22Rv1 (cell line): ENCODE measurements at regions not wholly inside any gene's neighbourhood (a gene's known extent, or its start where the extent isn't known, plus 50 kb on each side); places are given as distances from the start of the nearest gene placed in this dataset.
"Not testable (repeated sequence)": the region's sequence is repeated elsewhere in the genome, so short reads cannot be mapped to it uniquely, and the experiment has no call there.

ENCODE experiments used
- CTCF ChIP-seq: fragments of 450-650 bp; IDR thresholded peaks from 2 replicates; pipeline ENCODE4 v1.5.1; 2017; ENCODE audit warnings: mild to moderate bottlenecking
- ZFX ChIP-seq: fragments of 450-650 bp; IDR thresholded peaks from 2 replicates; pipeline ENCODE4 v1.6.1; 2017; ENCODE audit warnings: antibody characterized with exemption, borderline replicate concordance

- TF ChIP-seq CTCF, ZFX: not testable (repeated sequence)
Measured at GRCh38 chr6:96694429-96694828, 131.5 kb downstream of the FHL5 start.
